HEK293 (cell line): ENCODE measurements at regions not wholly inside any gene's neighbourhood (a gene's known extent, or its start where the extent isn't known, plus 50 kb on each side); places are given as distances from the start of the nearest gene placed in this dataset.

Source experiments
- CTCF ChIA-PET: fragments of 350-600 bp; formaldehyde crosslinking; extraction: SDS; loops from one replicate; lab custom pipeline; 2021; ENCODE audit warnings: antibody characterized with exemption; lab: Yijun Ruan, JAX
- POLR2A ChIA-PET: fragments of 300-600 bp; formaldehyde crosslinking; extraction: SDS; loops from one replicate; lab custom pipeline; 2020; ENCODE audit warnings: antibody characterized with exemption, inconsistent platforms; lab: Yijun Ruan, JAX
- H3K27ac ChIP-seq: fragments of 200-500 bp; sonication (Bioruptor generic); 2 replicates; pipeline ENCODE4 v1.5.1; 2014; ENCODE audit warnings: low read depth, low read length, control low read depth, inconsistent platforms; ENCODE audit errors: extremely low read depth
- H3K36me3 ChIP-seq, 2 experiments: fragments of 200-500 bp in 1 of 2; sonication (Bioruptor generic) in 1 of 2; 1 replicate in 1 of 2; 2 replicates in 1 of 2; pipeline ENCODE4 v1.5.1; 2014 to 2017; ENCODE audit warnings: inconsistent platforms in 2 of 2, low read length in 2 of 2; ENCODE audit not compliant: control insufficient read depth in 2 of 2, insufficient read depth in 1 of 2
- H3K4me1 ChIP-seq: fragments of 200-500 bp; sonication (Bioruptor generic); 2 replicates; pipeline ENCODE4 v1.5.1; 2014; ENCODE audit warnings: mild to moderate bottlenecking, low read length, inconsistent platforms; ENCODE audit not compliant: control insufficient read depth, insufficient read depth
- H3K4me3 ChIP-seq: 2 replicates; pipeline ENCODE4 v1.5.1; 2011; ENCODE audit warnings: low read depth, mild to moderate bottlenecking, control low read depth, low read length, moderate library complexity
- H3K9me3 ChIP-seq: fragments of 200-500 bp; sonication (Bioruptor generic); 2 replicates; pipeline ENCODE4 v1.5.1; 2014; ENCODE audit warnings: low read depth, low read length, inconsistent platforms; ENCODE audit not compliant: control insufficient read depth, insufficient read depth
- GFI1B ChIP-seq: fragments of 450-650 bp; formaldehyde crosslinking; IDR thresholded peaks from 2 replicates; pipeline ENCODE4 v1.5.1; 2016; ENCODE audit warnings: missing biosample characterization, missing genetic modification characterization
- GLIS1 ChIP-seq: fragments of 450-650 bp; formaldehyde crosslinking; IDR thresholded peaks from 2 replicates; pipeline ENCODE4 v1.5.1; 2016; ENCODE audit warnings: missing biosample characterization, missing genetic modification characterization
- HOXD13 ChIP-seq: sonication (generic); formaldehyde crosslinking; IDR thresholded peaks from 2 replicates; pipeline ENCODE4 v1.8.0; 2022; ENCODE audit warnings: missing genetic modification reagents, borderline replicate concordance
- SP3 ChIP-seq: fragments of 450-650 bp; formaldehyde crosslinking; IDR thresholded peaks from 2 replicates; pipeline ENCODE4 v1.5.1; 2016; ENCODE audit warnings: missing biosample characterization, missing genetic modification characterization
- TCF7L2 ChIP-seq: IDR thresholded peaks from 2 replicates; pipeline ENCODE4 v1.6.1; 2011; ENCODE audit warnings: low read depth, mild to moderate bottlenecking, inconsistent platforms, low read length, moderate library complexity, borderline replicate concordance
- YY2 ChIP-seq: fragments of 450-650 bp; formaldehyde crosslinking; IDR thresholded peaks from 2 replicates; pipeline ENCODE4 v1.5.1; 2016; ENCODE audit warnings: missing biosample characterization, missing genetic modification characterization
- ZBTB44 ChIP-seq: fragments of 450-650 bp; IDR thresholded peaks from 2 replicates; pipeline ENCODE4 v1.5.1; 2018; ENCODE audit warnings: missing biosample characterization, mild to moderate bottlenecking, missing genetic modification characterization
- ZBTB49 ChIP-seq: fragments of 450-650 bp; formaldehyde crosslinking; IDR thresholded peaks from 2 replicates; pipeline ENCODE4 v1.5.1; 2016; ENCODE audit warnings: missing biosample characterization, missing genetic modification characterization, low read depth
- ZFP69B ChIP-seq: fragments of 450-650 bp; formaldehyde crosslinking; IDR thresholded peaks from 2 replicates; pipeline ENCODE4 v1.5.1; 2016; ENCODE audit warnings: missing biosample characterization, missing genetic modification characterization
- ZNF239 ChIP-seq: fragments of 450-650 bp; formaldehyde crosslinking; IDR thresholded peaks from 2 replicates; pipeline ENCODE4 v1.5.1; 2016; ENCODE audit warnings: missing biosample characterization, missing genetic modification characterization
- ZNF292 ChIP-seq: fragments of 450-650 bp; formaldehyde crosslinking; IDR thresholded peaks from 2 replicates; pipeline ENCODE4 v1.5.1; 2016; ENCODE audit warnings: low read depth, missing biosample characterization, missing genetic modification characterization, borderline replicate concordance
- ZNF404 ChIP-seq: fragments of 450-650 bp; formaldehyde crosslinking; IDR thresholded peaks from 2 replicates; pipeline ENCODE4 v1.5.1; 2017; ENCODE audit warnings: missing biosample characterization, missing genetic modification characterization
- ZNF518A ChIP-seq: fragments of 450-650 bp; formaldehyde crosslinking; conservative IDR thresholded peaks from 2 replicates; pipeline ENCODE4 v1.5.1; 2016; ENCODE audit warnings: low read depth, missing biosample characterization, missing genetic modification characterization
- ZNF555 ChIP-seq: fragments of 450-650 bp; formaldehyde crosslinking; conservative IDR thresholded peaks from 2 replicates; pipeline ENCODE4 v1.5.1; 2017; ENCODE audit warnings: missing biosample characterization, mild to moderate bottlenecking, missing genetic modification characterization, inconsistent platforms

GRCh38 chr4:160141206-160141605 lies 1038.3 kb downstream of the RAPGEF2 start:
- no peaks in the 10 kb centered on the region for H3K4me1 ChIP-seq
- H3K9me3 ChIP-seq, result no peaks in the 10 kb centered on the region

DNA sequence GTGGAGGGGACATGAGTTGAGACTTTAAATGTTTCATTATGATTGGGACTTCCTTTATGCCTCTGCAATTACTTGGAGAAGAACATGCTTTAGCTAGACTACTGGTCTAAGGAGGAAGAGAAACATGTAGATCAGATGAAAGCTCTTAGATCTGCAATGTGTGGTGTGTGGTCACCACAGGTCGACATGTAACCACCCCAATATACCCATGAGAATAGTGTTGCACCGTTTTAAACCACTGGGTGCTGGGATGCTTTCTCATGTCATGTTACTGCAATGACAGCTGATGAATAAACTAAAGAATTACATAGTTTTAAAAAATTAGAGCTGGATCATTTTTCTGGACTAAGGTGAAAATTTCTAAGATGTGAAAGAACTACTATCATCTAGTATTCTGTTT lies 1039.7 kb downstream of the RAPGEF2 start:
- Histone ChIP-seq H3K9me3 (no peaks in the 10 kb centered on the region), H3K27ac (no peak overlapping the region), H3K4me3 (no peak overlapping the region), H3K4me1 (no peaks in the 10 kb centered on the region), H3K36me3 (no peaks in the 10 kb centered on the region)
- TF ChIP-seq ZNF404 (tag by site-specific recombination), result no peak
- TF ChIP-seq HOXD13 (CRISPR knock-in tag), result no peak
- TF ChIP-seq YY2 (tag by site-specific recombination), result no peak
- no peak for TF ChIP-seq ZNF518A
- no peak for TF ChIP-seq ZNF555 (tag by site-specific recombination)
- TF ChIP-seq TCF7L2, result no peak
- TF ChIP-seq GLIS1, result no peak
- no peak for TF ChIP-seq ZBTB44 (tag by site-specific recombination)
- ChIA-PET POLR2A (no interaction called here), CTCF (no interaction called here)

More at GRCh38 chr4:160141206-160141605, 1038.3 kb downstream of the RAPGEF2 start:
- Histone ChIP-seq H3K27ac (no peak overlapping the region), H3K36me3 (no peaks in the 10 kb centered on the region), H3K4me3 (no peak overlapping the region)
- TF ChIP-seq GFI1B (tag by site-specific recombination), result no peak
- no peak for TF ChIP-seq ZNF239 (tag by site-specific recombination)
- TF ChIP-seq ZNF292 (tag by site-specific recombination), result no peak
- no peak for TF ChIP-seq YY2 (tag by site-specific recombination)
- TF ChIP-seq SP3, result no peak
- no peak for TF ChIP-seq ZBTB49 (tag by site-specific recombination)
- TF ChIP-seq ZFP69B (tag by site-specific recombination), result no peak
- ChIA-PET POLR2A (no interaction called here), CTCF (no interaction called here)
